ENCODE measurements at regions not wholly inside any gene's neighbourhood (a gene's known extent, or its start where the extent isn't known, plus 50 kb on each side); places are given as distances from the start of the nearest gene placed in this dataset.

DNA sequence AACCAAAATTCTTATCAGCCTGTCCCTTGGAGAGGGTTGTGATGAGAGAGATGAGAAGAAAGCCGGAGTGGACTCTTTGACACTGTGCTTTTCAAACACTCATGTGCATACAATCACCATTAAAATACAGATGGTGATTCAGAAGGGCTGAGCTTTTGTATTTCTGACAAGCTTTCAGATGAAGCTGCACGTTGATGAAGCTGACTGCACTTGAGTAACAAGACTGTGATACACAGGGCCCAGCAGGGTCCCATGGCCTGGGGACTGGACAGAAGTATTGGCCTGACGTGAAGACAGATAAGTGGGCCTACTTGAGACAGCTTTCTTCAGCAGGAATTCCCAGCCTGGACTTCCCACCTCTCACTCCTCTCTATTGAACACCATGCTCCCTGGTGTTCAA is 258.2 kb downstream of the CHRM3 start:
- no peak for TF ChIP-seq CTCF (IDR thresholded peaks at IDR 0.05)
- no peak for TF ChIP-seq EP300 (IDR thresholded peaks at IDR 0.05)

Data from ovary (tissue), 3 donors.